Neutrophil (primary cell): ENCODE measurements at regions not wholly inside any gene's neighbourhood (a gene's known extent, or its start where the extent isn't known, plus 50 kb on each side); places are given as distances from the start of the nearest gene placed in this dataset.
A peak's percentile ranks its signal among the peaks of the same experiment; 100 is the strongest.
"Not testable (repeated sequence)": the region's sequence is repeated elsewhere in the genome, so short reads cannot be mapped to it uniquely, and the experiment has no call there.

Source experiments
- H3K27ac ChIP-seq: fragments of 200-600 bp; sonication (generic); 2 replicates; pipeline ENCODE4 v1.5.1; 2016; ENCODE audit warnings: mild to moderate bottlenecking, moderate library complexity
- H3K27me3 ChIP-seq: fragments of 200-600 bp; sonication (generic); 2 replicates; pipeline ENCODE4 v1.6.0; 2016; ENCODE audit warnings: mild to moderate bottlenecking
- H3K36me3 ChIP-seq: fragments of 200-600 bp; sonication (generic); 2 replicates; pipeline ENCODE4 v1.5.1; 2017
- H3K4me1 ChIP-seq, 2 experiments: fragments of 200-600 bp in 1 of 2; sonication (generic) in 1 of 2; 1 replicate in 1 of 2; 2 replicates in 1 of 2; pipeline versions ENCODE4 v1.5.1 to v1.6.1; 2013 to 2016; ENCODE audit warnings: low read depth in 1 of 2, low read length in 1 of 2, mild to moderate bottlenecking in 1 of 2, moderate library complexity in 1 of 2; ENCODE audit not compliant: control insufficient read depth in 1 of 2, insufficient read depth in 1 of 2
- H3K4me3 ChIP-seq, 2 experiments: fragments of 200-600 bp in 1 of 2; sonication (generic) in 1 of 2; 1 replicate in 1 of 2; 2 replicates in 1 of 2; pipeline ENCODE4 v1.5.1; 2013 to 2016; ENCODE audit warnings: low read depth in 1 of 2, low read length in 1 of 2, mild to moderate bottlenecking in 1 of 2, moderate library complexity in 1 of 2
- H3K9me3 ChIP-seq: fragments of 200-600 bp; sonication (generic); 2 replicates; pipeline ENCODE4 v1.5.1; 2016

DNA sequence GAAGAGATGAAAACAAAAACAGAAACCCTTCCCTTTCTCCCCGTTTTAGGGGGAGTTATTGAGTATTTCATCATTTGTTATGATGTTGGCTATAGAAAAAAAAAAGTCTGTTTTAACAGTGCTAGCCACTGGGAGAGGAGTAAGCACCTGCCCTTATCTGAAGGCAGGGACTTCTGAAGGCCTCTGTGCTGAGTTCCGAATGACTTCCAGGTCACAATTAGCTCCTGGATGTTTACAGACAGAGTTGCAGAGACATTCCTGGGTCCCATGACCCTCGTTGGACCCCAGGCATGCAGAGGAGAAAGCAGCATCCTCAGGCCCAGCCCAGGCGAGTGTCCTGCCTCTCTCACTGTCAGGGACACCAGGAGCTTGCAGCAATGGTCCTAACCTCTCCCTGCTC is 328.5 kb downstream of the CACNA1B start:
- not testable (repeated sequence) for H3K27me3 ChIP-seq, H3K9me3 ChIP-seq, H3K36me3 ChIP-seq, H3K4me3 ChIP-seq, H3K27ac ChIP-seq
- peaks cover 9 to 13% of the 10 kb centered on the region in 2 experiments for H3K4me1 ChIP-seq

DNA sequence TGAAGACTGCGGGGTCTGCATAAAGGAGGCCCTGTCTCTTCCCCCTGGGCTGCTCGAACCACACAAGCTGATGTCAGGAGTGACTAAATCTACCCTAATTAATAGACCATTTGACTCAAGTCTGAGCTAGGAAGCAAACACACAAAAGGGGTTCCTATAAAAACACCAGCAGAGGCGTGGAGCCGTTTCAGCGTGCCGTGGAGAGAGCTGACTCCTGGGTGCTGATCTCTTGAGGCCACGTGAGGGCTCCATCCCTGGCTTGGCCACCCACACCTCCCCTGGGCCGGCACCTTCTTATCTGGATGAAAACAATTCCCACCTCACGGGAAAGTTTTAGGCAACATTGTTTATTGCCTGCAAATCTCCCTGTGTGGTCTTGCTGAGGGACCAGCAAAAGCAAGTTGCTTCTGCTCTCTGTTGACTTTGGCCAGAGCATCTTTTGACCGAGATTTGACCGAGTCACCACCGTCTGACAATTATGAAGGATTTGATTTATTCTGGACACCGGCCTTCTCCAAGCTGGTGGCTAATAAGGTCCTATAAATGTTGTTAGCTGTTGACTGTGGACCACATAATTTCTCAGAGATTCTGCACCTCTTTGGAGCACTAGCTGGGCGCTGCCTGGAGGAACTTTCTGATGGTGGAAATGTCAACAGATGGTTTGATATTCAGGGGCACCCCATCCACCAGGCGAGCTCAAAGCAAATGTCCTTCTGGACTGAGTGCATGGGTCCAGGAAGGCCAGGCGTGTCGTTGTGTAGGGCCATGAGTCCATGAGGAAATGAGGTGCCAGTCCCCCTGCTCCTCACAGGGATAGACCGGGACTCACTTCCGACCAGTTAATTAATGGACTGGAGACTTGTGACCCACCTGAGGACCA is 330.0 kb downstream of the CACNA1B start:
- H3K4me1 ChIP-seq = peaks cover 20 to 25% of the 10 kb centered on the region in 2 experiments
- H3K27me3 ChIP-seq, H3K27ac ChIP-seq, H3K4me3 ChIP-seq, H3K36me3 ChIP-seq, H3K9me3 ChIP-seq: not testable (repeated sequence)

DNA sequence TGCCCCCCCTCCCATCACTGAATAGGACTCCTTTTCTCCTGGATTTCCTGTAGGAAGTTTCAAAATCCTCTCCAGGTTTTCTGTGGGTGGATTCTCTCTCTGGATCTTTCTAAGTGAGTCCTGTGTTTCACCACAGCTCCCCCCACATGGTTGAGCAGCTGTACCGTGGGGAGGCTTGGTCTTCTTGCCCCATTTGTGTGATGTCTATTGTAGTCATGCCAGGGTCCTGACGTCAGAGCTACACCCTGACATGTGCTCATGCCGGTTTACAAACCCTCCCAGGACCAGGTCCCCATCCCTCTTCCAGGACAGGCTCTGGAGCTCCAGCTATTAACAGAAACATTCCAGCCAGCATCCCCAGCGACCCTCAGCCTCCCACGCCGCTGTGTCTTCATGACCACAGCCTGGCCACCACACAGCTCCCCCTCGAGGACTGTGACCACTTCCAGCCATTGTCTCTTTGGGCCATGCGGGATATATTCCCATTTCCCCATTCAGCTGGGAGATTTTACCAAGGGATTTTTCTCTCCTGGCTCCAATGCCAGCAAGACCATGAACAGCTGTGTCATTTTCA is 331.6 kb downstream of the CACNA1B start:
- not testable (repeated sequence) for H3K36me3 ChIP-seq, H3K4me3 ChIP-seq, H3K9me3 ChIP-seq, H3K27ac ChIP-seq, H3K27me3 ChIP-seq
- peaks cover 24 to 30% of the 10 kb centered on the region in 2 experiments for H3K4me1 ChIP-seq

DNA sequence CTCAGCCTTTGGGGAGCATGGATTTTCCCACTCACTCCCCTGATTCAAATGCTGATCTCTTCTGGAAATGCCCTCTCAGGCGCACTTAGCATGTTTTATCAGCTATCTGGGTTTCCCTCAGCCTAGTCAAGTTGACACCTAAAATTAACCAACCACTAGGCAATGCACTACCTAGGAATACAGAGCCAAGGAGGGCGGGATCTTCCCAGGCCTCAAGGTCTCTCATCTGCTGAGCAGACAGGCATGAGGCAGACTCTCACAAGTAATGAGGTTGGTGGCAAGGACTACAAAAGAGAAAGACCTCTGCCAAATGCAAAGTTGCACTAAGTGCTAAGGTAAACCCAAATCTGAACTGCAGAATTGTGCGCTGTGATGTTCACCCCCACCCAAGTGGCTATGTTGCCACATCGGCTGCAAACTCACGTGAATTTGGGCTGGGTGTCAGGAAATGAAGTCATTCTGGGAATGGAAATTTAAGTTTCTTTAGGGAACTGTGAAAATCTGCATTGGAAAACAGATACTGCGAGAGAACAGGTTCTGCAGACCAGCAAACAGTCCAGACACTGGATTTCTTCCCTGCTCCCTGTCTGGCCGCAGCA is 332.9 kb downstream of the CACNA1B start:
- Histone ChIP-seq H3K4me1 (peaks cover 29 to 34% of the 10 kb centered on the region in 2 experiments), H3K27ac (peak overlapping the region; percentile 29)
- not testable (repeated sequence) for H3K36me3 ChIP-seq, H3K27me3 ChIP-seq, H3K4me3 ChIP-seq, H3K9me3 ChIP-seq

- H3K9me3 ChIP-seq, H3K36me3 ChIP-seq, H3K27me3 ChIP-seq, H3K4me3 ChIP-seq: not testable (repeated sequence)
- peak overlapping the region; percentile 72 for H3K27ac ChIP-seq
- H3K4me1 ChIP-seq = peaks cover 29 to 34% of the 10 kb centered on the region in 2 experiments
These were observed 333.5 kb downstream of the CACNA1B start for GRCh38 chr9:138211070-138211469.

DNA sequence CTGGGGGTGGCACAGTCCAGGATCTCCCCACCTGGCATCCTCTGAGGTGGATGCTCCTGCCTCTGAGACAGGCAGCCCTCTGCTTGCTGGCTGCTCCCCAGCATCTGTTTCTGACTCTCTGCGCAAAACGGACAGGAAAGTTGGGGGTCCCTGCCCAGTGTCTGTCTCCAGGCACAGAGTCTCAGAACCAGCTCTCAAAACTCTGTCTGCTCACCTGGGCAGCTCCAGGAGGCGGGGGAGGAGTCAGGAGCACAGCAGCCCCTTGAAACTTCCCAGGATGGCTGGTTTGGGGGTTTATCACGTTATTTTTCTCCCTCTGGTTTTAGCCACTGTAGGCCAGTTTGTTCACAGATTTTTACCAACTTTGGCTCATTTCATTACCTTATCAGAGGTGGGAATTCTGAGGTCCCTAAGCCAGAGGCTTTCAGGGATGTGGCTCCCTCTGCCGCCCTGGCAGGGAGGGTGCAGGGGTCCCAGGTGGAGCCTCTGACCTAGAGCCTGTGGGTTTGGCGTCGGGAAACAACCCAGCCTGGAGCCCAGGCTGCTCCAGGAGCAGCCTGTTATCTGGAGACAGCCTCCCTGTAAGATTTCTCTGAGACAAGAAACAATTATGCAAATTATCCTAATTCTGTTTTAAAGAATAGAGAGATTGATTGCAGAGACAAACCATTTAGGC is 334.1 kb downstream of the CACNA1B start:
- H3K4me3 ChIP-seq, H3K36me3 ChIP-seq, H3K9me3 ChIP-seq, H3K27me3 ChIP-seq: not testable (repeated sequence)
- H3K27ac ChIP-seq = peak overlapping the region; percentile 72
- H3K4me1 ChIP-seq = peaks cover 29 to 34% of the 10 kb centered on the region in 2 experiments

DNA sequence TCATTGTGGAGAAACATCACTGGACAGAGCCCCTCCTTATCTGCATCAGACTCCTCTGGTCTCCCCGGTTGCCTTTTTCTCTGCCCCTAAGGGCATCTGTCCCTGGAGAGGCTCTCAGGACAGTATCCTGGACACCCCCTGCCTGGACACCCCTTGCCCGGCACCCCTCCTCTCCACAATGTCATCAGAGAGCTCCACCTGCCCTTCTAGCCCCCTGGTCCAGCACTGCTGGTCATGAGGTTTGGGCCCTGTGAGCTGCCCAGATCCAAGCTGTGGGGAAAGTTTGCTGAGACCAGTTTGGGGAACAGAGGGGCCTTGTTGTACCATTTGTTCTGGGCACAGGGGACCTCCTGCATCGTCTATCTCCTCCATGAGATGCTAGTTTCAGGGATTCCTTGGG is 335.2 kb downstream of the CACNA1B start:
- peak overlapping the region; percentile 87 for H3K27ac ChIP-seq
- H3K36me3 ChIP-seq, H3K27me3 ChIP-seq, H3K4me3 ChIP-seq, H3K9me3 ChIP-seq: not testable (repeated sequence)
- H3K4me1 ChIP-seq = peaks cover 29 to 34% of the 10 kb centered on the region in 2 experiments

GRCh38 chr9:138213748-138214147 is 336.2 kb downstream of the CACNA1B start:
- not testable (repeated sequence) for H3K9me3 ChIP-seq, H3K4me3 ChIP-seq, H3K27me3 ChIP-seq, H3K36me3 ChIP-seq
- H3K27ac ChIP-seq = peak overlapping the region; percentile 89
- peaks cover 29 to 34% of the 10 kb centered on the region in 2 experiments for H3K4me1 ChIP-seq

DNA sequence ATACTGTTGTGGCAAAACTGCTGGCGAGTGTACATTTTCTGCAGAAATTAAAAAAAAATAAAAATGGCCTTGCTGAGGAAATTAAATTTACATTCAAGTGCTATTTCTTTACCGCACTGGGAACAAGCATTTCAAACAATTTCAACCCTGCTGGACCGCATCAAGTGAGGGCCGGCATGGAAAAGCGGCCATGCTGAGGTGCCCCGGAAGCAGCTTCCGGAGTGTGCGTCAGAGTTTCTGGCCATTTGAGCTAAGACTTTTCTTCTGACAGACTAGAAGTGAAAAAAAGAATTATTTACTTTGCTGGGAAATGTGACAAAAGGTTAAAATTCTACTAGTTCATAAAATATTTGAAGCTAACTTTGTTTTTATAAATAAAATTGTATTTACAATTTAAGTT is 337.0 kb downstream of the CACNA1B start:
- H3K27me3 ChIP-seq, H3K36me3 ChIP-seq, H3K9me3 ChIP-seq: not testable (repeated sequence)
- Histone ChIP-seq H3K27ac (peak overlapping the region; percentile 89), H3K4me1 (peaks cover 34 to 38% of the 10 kb centered on the region in 2 experiments), H3K4me3 (peak overlapping the region in 1 of 2 experiments; percentile 15)

DNA sequence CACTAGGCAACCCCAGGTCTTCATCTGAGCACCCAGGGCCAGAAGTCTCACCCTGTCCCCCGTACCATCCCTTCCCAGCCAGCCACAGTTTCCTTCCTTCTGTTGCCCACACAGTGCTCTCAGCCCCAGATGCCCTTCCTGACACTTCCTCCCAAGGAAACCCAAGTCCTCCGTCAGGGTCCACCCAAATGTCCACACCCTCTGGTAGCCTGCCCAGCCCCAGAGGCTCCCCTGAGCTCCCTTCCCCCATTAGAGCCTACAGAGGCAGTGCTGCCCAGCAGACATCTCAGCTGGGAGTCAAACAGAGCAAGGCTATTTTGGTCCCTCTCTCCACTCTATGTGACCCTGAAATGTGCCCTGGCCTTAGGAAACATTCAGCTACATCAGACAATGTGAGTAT is 338.0 kb downstream of the CACNA1B start:
- H3K36me3 ChIP-seq, H3K27me3 ChIP-seq, H3K4me3 ChIP-seq, H3K27ac ChIP-seq, H3K9me3 ChIP-seq: not testable (repeated sequence)
- peaks cover 31 to 32% of the 10 kb centered on the region in 2 experiments for H3K4me1 ChIP-seq

DNA sequence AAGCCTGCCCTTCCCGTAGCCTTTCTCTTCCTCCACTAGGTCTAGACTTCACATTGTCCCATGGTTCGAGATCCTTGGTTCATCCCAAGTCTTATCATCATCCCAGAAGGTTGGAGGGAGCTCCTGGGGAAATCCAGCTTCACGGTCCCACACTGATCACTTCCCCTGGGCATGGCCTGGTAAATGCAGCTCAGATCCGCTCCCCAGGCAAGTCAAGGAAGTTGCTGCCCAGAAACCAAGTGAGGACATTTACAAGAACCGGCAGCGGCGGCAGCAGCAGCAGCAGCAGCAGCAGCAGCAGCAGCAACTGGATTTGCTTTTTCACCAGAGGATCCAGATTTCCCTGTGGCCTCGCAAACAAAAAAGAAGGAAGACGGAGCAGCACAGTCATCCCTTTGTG is 339.2 kb downstream of the CACNA1B start:
- H3K27ac ChIP-seq = peak overlapping the region; percentile 88
- H3K9me3 ChIP-seq, H3K27me3 ChIP-seq, H3K36me3 ChIP-seq: not testable (repeated sequence)
- H3K4me3 ChIP-seq = peak overlapping the region; percentile 66 to 69
- H3K4me1 ChIP-seq = peaks cover 21 to 22% of the 10 kb centered on the region in 2 experiments
